Uterus (tissue), 2 donors: ENCODE measurements at regions not wholly inside any gene's neighbourhood (a gene's known extent, or its start where the extent isn't known, plus 50 kb on each side); places are given as distances from the start of the nearest gene placed in this dataset.

Experiments
- POLR2A ChIP-seq, 2 donors: fragments of 450-650 bp; IDR thresholded peaks; one replicate each; pipeline ENCODE4 v1.6.1; 2016; ENCODE audit warnings: antibody characterized with exemption in 2 of 2, mild to moderate bottlenecking in 1 of 2, moderate library complexity in 1 of 2
- TF ChIP-seq, protein P1 (sequence below), 4 experiments: fragments of 200-600 bp in 2 of 4; fragments of 450-650 bp in 2 of 4; sonication (generic) in 2 of 4; IDR thresholded peaks; one replicate each; pipeline ENCODE4 v1.5.1; 2016 to 2019; ENCODE audit warnings: antibody characterized with exemption in 4 of 4, mild to moderate bottlenecking in 2 of 4, moderate library complexity in 1 of 4

- TF ChIP-seq, protein P1, sequence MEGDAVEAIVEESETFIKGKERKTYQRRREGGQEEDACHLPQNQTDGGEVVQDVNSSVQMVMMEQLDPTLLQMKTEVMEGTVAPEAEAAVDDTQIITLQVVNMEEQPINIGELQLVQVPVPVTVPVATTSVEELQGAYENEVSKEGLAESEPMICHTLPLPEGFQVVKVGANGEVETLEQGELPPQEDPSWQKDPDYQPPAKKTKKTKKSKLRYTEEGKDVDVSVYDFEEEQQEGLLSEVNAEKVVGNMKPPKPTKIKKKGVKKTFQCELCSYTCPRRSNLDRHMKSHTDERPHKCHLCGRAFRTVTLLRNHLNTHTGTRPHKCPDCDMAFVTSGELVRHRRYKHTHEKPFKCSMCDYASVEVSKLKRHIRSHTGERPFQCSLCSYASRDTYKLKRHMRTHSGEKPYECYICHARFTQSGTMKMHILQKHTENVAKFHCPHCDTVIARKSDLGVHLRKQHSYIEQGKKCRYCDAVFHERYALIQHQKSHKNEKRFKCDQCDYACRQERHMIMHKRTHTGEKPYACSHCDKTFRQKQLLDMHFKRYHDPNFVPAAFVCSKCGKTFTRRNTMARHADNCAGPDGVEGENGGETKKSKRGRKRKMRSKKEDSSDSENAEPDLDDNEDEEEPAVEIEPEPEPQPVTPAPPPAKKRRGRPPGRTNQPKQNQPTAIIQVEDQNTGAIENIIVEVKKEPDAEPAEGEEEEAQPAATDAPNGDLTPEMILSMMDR (IDR thresholded peaks at IDR 0.05) = no peak
- TF ChIP-seq POLR2A (IDR thresholded peaks at IDR 0.05) = no peak
These were observed 960.6 kb downstream of the MAT2B start for GRCh38 chr5:164466033-164466432.
